Coronary artery (tissue), 2 donors: ENCODE measurements at regions not wholly inside any gene's neighbourhood (a gene's known extent, or its start where the extent isn't known, plus 50 kb on each side); places are given as distances from the start of the nearest gene placed in this dataset.
"Not testable (repeated sequence)": the region's sequence is repeated elsewhere in the genome, so short reads cannot be mapped to it uniquely, and the experiment has no call there.

Experiments
- DNase-seq: peaks from one replicate; pipeline ENCODE4 v3.0.0-alpha.2; 2017; ENCODE audit warnings: low spot score
- H3K27ac ChIP-seq, 2 donors: fragments of 200-600 bp; sonication (generic); one replicate each; pipeline ENCODE4 v1.5.1; 2016 to 2019
- H3K4me3 ChIP-seq: fragments of 200-600 bp; sonication (generic); 2 replicates; pipeline ENCODE4 v1.5.1; 2016; ENCODE audit warnings: mild to moderate bottlenecking, moderate library complexity
- TF ChIP-seq, protein P1 (sequence below): fragments of 200-600 bp; sonication (generic); IDR thresholded peaks from one replicate; pipeline ENCODE4 v1.5.1; 2019; ENCODE audit warnings: antibody characterized with exemption

DNA sequence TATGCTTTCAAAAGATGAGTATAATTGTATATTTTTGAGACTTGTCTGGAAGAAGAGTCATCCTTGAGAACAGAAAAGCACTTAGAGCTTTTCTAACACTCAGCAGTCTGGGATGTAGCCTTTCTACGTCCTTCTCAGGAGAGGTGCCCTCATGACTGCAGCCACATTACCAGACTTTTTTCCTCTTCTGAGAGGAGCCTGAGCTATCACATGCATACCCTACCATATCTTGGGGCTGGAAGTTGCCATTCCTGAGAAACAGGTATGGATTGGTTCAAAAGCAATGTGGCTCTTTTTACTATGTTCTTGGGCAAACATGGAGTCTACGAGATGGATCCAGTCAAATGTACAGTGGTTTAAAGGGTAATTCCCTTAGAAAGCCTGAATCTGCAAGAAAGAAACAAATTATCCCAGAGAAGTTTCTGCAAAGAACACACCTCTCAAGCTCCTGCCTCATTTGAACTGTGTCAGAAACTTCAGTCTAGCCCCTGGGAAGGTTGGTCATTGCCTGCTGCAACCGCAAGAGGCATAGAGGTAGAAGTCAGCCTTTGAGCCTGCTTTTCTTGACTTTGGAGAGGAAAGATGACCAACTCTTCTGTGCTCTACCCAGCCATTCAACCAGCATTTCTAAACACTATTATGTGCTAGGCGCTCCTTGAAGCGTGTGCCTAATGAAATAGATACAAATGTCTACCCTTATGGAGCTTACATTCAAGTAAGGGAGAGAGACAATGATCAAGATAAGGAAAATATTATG is 401.9 kb upstream of the ACTBL2 start:
- DNase-seq, result no peak
- TF ChIP-seq, protein P1, sequence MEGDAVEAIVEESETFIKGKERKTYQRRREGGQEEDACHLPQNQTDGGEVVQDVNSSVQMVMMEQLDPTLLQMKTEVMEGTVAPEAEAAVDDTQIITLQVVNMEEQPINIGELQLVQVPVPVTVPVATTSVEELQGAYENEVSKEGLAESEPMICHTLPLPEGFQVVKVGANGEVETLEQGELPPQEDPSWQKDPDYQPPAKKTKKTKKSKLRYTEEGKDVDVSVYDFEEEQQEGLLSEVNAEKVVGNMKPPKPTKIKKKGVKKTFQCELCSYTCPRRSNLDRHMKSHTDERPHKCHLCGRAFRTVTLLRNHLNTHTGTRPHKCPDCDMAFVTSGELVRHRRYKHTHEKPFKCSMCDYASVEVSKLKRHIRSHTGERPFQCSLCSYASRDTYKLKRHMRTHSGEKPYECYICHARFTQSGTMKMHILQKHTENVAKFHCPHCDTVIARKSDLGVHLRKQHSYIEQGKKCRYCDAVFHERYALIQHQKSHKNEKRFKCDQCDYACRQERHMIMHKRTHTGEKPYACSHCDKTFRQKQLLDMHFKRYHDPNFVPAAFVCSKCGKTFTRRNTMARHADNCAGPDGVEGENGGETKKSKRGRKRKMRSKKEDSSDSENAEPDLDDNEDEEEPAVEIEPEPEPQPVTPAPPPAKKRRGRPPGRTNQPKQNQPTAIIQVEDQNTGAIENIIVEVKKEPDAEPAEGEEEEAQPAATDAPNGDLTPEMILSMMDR, result no peak
- Histone ChIP-seq H3K4me3 (no peak overlapping the region), H3K27ac (no peak overlapping the region)

DNA sequence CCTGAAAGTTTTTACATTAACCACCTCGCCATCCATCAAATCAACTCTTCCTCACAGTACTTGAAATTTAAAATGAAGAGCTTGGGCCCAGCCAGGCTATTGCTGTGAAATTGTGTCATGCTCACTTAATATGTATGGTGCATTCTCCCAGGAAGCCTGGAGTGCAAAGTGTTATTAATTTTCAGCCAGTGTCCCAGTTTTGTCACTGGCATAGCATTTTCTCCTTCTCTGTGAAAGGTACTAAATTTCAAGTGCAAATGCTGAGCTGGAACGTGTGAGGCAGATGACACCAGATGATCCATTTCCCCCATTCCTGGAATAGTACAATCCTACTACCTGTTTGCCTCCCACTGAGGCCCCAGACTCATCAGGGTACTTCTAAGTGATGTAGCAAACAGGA is 397.6 kb upstream of the ACTBL2 start:
- TF ChIP-seq, protein P1, result no peak
- no peak for DNase-seq
- Histone ChIP-seq H3K27ac (no peak overlapping the region), H3K4me3 (no peak overlapping the region)

DNA sequence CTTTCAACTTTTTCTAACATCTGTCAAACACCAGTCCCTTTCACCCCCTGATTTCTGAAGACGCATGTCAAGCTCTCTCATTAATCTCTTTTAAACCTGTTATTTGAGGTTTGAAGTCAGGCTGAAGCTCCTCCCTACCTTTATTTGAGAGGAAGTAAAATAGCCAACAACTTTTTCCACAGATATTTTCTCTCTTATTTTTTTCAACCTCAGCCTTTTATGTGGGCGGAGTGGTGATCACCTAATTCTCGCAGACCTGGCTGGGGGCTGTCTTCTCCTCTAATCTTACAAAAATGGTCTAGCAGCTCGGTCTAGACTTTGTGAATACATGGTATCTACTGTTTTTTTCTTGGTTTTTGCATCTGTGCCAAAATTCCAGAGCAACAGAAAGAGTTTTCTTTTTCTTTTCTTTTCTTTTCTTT is 395.7 kb upstream of the ACTBL2 start:
- TF ChIP-seq, protein P1, result no peak
- Histone ChIP-seq H3K27ac (no peak overlapping the region), H3K4me3 (no peak overlapping the region)
- DNase-seq, result no peak

DNA sequence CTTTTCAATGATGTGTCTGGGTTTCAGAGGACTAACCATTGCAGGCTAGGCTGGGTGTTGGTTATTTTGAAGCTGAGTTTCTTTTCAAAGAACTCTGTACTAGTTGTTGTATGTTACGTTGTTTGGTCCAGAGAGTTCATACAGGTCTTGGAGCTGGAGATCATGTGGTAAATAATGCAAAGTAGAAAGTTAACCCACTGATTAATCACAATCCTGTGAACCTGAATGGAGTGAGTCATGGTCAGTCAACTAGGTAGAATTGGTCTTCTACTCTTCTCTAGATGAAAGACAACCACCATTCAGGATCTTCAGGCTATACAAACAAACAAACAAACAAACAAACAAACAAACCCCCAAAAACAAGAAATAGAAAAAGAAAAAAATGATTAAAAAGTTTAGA is 388.9 kb upstream of the ACTBL2 start:
- Histone ChIP-seq H3K27ac (no peak overlapping the region), H3K4me3 (no peak overlapping the region)
- TF ChIP-seq, protein P1, result no peak
- DNase-seq, result no peak

DNA sequence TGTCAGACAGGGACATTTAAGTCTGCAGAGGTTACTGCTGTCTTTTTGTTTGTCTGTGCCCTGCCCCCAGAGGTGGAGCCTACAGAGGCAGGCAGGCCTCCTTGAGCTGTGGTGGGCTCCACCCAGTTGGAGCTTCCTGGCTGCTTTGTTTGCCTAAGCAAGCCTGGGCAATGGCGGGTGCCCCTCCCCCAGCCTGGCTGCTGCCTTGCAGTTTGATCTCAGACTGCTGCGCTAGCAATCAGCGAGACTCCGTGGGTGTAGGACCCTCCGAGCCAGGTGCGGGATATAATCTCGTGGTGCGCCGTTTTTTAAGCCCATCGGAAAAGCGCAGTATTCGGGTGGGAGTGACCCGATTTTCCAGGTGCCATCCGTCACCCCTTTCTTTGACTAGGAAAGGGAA is 387.7 kb upstream of the ACTBL2 start:
- DNase-seq, H3K27ac ChIP-seq, H3K4me3 ChIP-seq: not testable (repeated sequence)

DNA sequence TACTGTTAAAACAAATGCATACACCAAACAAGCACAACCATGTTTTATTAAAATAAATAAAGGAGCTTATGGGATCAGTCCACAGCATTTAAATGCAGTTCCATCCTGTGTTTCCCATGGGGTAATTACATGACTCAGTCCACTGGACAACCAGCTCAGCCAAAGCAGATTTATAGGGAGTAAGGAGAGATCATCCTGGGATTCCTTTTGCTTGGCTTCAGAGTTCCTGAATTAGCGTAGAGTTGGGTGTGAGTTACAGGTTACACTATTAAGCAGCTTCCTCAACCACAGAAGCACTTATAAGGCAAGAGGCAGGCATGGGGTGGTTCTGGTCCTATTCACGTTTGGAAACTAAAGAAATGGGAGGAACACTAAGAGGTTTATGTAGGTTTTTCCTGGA is 381.1 kb upstream of the ACTBL2 start:
- no peak for DNase-seq
- no peak overlapping the region for H3K4me3 ChIP-seq
- TF ChIP-seq, protein P1, result no peak
- H3K27ac ChIP-seq, result no peak overlapping the region

DNA sequence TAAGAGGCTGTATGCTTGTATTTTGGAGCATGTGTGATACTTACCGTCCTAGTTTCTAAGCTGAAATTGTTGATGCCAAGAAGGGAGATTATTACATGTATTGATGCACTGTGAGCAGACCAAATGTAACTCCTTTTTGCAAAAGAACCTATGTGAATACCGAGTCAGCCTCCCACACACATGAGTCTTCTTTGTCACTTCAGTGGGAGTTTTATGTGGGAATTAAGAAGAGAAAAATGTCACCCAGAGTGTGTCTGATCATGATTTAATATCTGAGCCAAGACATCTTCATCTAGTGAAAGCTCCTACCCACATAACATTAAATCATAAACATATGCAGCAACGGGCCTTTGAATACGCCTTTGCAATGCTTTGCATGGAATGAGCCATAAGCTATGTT is 380.3 kb upstream of the ACTBL2 start:
- TF ChIP-seq, protein P1, result no peak
- no peak overlapping the region for H3K27ac ChIP-seq
- DNase-seq, result no peak
- H3K4me3 ChIP-seq, result no peak overlapping the region
